CD14-positive monocyte (primary cell): ENCODE measurements at regions not wholly inside any gene's neighbourhood (a gene's known extent, or its start where the extent isn't known, plus 50 kb on each side); places are given as distances from the start of the nearest gene placed in this dataset.

Source experiments
- DNase-seq, 3 donors: peaks; one replicate each; pipeline ENCODE4 v3.0.0-alpha.2; 2011 to 2022
- H2AFZ ChIP-seq: 2 replicates; pipeline ENCODE4 v1.6.0; 2012; ENCODE audit warnings: mild to moderate bottlenecking, low read depth, low read length, inconsistent platforms; ENCODE audit not compliant: insufficient read depth, poor library complexity, severe bottlenecking
- H3K27ac ChIP-seq, 2 donors: 1 replicate in 1 of 2; 2 replicates in 1 of 2; pipeline ENCODE4 v1.5.1; 2012 to 2013; ENCODE audit warnings: low read length in 2 of 2, control low read depth in 1 of 2, inconsistent platforms in 1 of 2, low read depth in 1 of 2, mild to moderate bottlenecking in 1 of 2
- H3K27me3 ChIP-seq, 2 donors: one replicate each; pipeline versions ENCODE4 v1.6.0 to v1.6.1; 2011 to 2013; ENCODE audit warnings: low read length in 2 of 2; ENCODE audit not compliant: control insufficient read depth in 2 of 2, insufficient read depth in 2 of 2
- H3K36me3 ChIP-seq, 2 donors: replicated peaks in 1 of 2; 1 replicate in 1 of 2; 2 replicates in 1 of 2; pipeline versions ENCODE4 v1.5.1 to v1.6.1; 2012 to 2013; ENCODE audit warnings: low read length in 2 of 2, control low read depth in 1 of 2, inconsistent platforms in 1 of 2, mild to moderate bottlenecking in 1 of 2; ENCODE audit not compliant: insufficient read depth in 2 of 2, control insufficient read depth in 1 of 2
- H3K4me1 ChIP-seq, 2 donors: 1 replicate in 1 of 2; 2 replicates in 1 of 2; pipeline versions ENCODE4 v1.5.1 to v1.6.1; 2012 to 2013; ENCODE audit warnings: low read length in 2 of 2, control low read depth in 1 of 2, inconsistent platforms in 1 of 2, mild to moderate bottlenecking in 1 of 2, moderate library complexity in 1 of 2; ENCODE audit not compliant: insufficient read depth in 2 of 2, control insufficient read depth in 1 of 2
- H3K4me2 ChIP-seq: replicated peaks from 2 replicates; pipeline ENCODE3; 2012; ENCODE audit warnings: low read length, moderate library complexity, mild to moderate bottlenecking; ENCODE audit not compliant: poor library complexity, severe bottlenecking; ENCODE audit errors: extremely low read depth
- H3K4me3 ChIP-seq, 3 experiments: fragments of 200-600 bp in 1 of 3; sonication (generic) in 1 of 3; replicated peaks in 1 of 3; 1 replicate in 2 of 3; 2 replicates in 1 of 3; pipeline ENCODE4 v1.5.1; 2011 to 2013; ENCODE audit warnings: low read length in 3 of 3, mild to moderate bottlenecking in 3 of 3, control low read depth in 2 of 3, low read depth in 2 of 3, inconsistent platforms in 1 of 3, moderate library complexity in 1 of 3
- H3K79me2 ChIP-seq: 2 replicates; pipeline ENCODE4 v1.6.0; 2012; ENCODE audit warnings: mild to moderate bottlenecking, control low read depth, inconsistent platforms, low read length, moderate library complexity; ENCODE audit not compliant: insufficient read depth
- H3K9ac ChIP-seq: 2 replicates; pipeline ENCODE4 v1.6.0; 2017; ENCODE audit warnings: low read length, mild to moderate bottlenecking; ENCODE audit not compliant: insufficient read depth, poor library complexity, severe bottlenecking
- H3K9me3 ChIP-seq, 2 donors: replicated peaks in 1 of 2; 1 replicate in 1 of 2; 2 replicates in 1 of 2; pipeline versions ENCODE4 v1.5.1 to v1.6.1; 2012 to 2013; ENCODE audit warnings: low read length in 2 of 2, control low read depth in 1 of 2; ENCODE audit not compliant: control insufficient read depth in 1 of 2, insufficient read depth in 1 of 2
- H4K20me1 ChIP-seq: 2 replicates; pipeline ENCODE4 v1.6.0; 2012; ENCODE audit warnings: mild to moderate bottlenecking, low read length, control low read depth, moderate library complexity; ENCODE audit not compliant: insufficient read depth
- H3K27ac Mint-ChIP-seq, 7 donors: one replicate each; pipeline ENCODE4 v1.8.0; 2020; ENCODE audit warnings: mild to moderate bottlenecking in 7 of 7, mixed read lengths in 7 of 7, moderate library complexity in 6 of 7, inconsistent platforms in 2 of 7
- H3K27me3 Mint-ChIP-seq, 3 donors: one replicate each; pipeline ENCODE4 v1.8.0; 2021 to 2022; ENCODE audit warnings: low read depth in 3 of 3, mild to moderate bottlenecking in 3 of 3, mixed read lengths in 3 of 3, moderate library complexity in 3 of 3, inconsistent platforms in 1 of 3
- H3K36me3 Mint-ChIP-seq, 2 donors: one replicate each; pipeline ENCODE4 v1.8.0; 2020; ENCODE audit warnings: mixed read lengths in 2 of 2, inconsistent platforms in 1 of 2, mild to moderate bottlenecking in 1 of 2
- H3K4me1 Mint-ChIP-seq: one replicate; pipeline ENCODE4 v1.8.0; 2020; ENCODE audit warnings: mild to moderate bottlenecking, mixed read lengths
- H3K4me3 Mint-ChIP-seq, 2 donors: one replicate each; pipeline ENCODE4 v1.8.0; 2020; ENCODE audit warnings: mild to moderate bottlenecking in 2 of 2, mixed read lengths in 2 of 2, moderate library complexity in 1 of 2
- H3K9me3 Mint-ChIP-seq, 7 donors: one replicate each; pipeline ENCODE4 v1.8.0; 2020 to 2022; ENCODE audit warnings: mixed read lengths in 7 of 7, mild to moderate bottlenecking in 6 of 7, moderate library complexity in 6 of 7, inconsistent platforms in 2 of 7
- CTCF ChIP-seq: fragments of 200-600 bp; IDR thresholded peaks from one replicate; pipeline ENCODE4 v1.8.0; 2022; ENCODE audit warnings: antibody characterized with exemption, mild to moderate bottlenecking
- WGBS: methylation state at CpG from one replicate; pipeline ENCODE4 v1.1.5; 2013; ENCODE audit warnings: missing lambda C conversion rate; ENCODE audit not compliant: insufficient coverage; 5-methylcytosine and 5-hydroxymethylcytosine counted together
- intact Hi-C, 2 donors: fragments of 100-400 bp; cut with micrococcal nuclease; formaldehyde crosslinking; loops; one replicate each; pipeline versions ENCODE4 v1.15.0 to v1.15.1; 2023

GRCh38 chr4:170772429-170772828, 682.7 kb upstream of the AADAT start:
- Mint-ChIP-seq H3K4me3 (no peak overlapping the region), H3K27me3 (no peaks in the 10 kb centered on the region), H3K9me3 (peaks cover 0 to 11% (median 5%) of the 10 kb centered on the region in 7 donors), H3K36me3 (no peaks in the 10 kb centered on the region), H3K4me1 (no peaks in the 10 kb centered on the region), H3K27ac (no peak overlapping the region)
- DNase-seq, result no peak
- no peak overlapping the region for H3K4me2 ChIP-seq
- no peaks in the 10 kb centered on the region for H4K20me1 ChIP-seq
- H3K9me3 ChIP-seq, result peaks cover 11 to 18% of the 10 kb centered on the region in 2 donors
- intact Hi-C loops, result no loop called here
- no peak overlapping the region for H3K4me3 ChIP-seq
- no peaks in the 10 kb centered on the region for H3K36me3 ChIP-seq
- WGBS, result 80% methylated on average over 1 of the region's 1 CpG
- TF ChIP-seq CTCF, result no peak
- no peaks in the 10 kb centered on the region for H3K79me2 ChIP-seq
- no peak overlapping the region for H2AFZ ChIP-seq
- no peak overlapping the region for H3K27ac ChIP-seq
- H3K4me1 ChIP-seq, result no peaks in the 10 kb centered on the region
- H3K9ac ChIP-seq, result no peak overlapping the region
- H3K27me3 ChIP-seq, result no peaks in the 10 kb centered on the region

- Histone ChIP-seq H4K20me1 (no peaks in the 10 kb centered on the region), H2AFZ (no peak overlapping the region), H3K4me3 (no peak overlapping the region), H3K36me3 (no peaks in the 10 kb centered on the region), H3K27ac (no peak overlapping the region), H3K27me3 (no peaks in the 10 kb centered on the region), H3K9ac (no peak overlapping the region), H3K79me2 (no peaks in the 10 kb centered on the region), H3K4me2 (no peak overlapping the region), H3K4me1 (no peaks in the 10 kb centered on the region), H3K9me3 (peaks cover 0 to 3% of the 10 kb centered on the region in 2 donors)
- no peak for DNase-seq
- TF ChIP-seq CTCF, result no peak
- H3K4me3 Mint-ChIP-seq, result no peak overlapping the region
- H3K9me3 Mint-ChIP-seq, result peaks cover 0 to 8% (median 0%) of the 10 kb centered on the region in 7 donors
- no peak overlapping the region for H3K27ac Mint-ChIP-seq
- no peaks in the 10 kb centered on the region for H3K27me3 Mint-ChIP-seq
- H3K4me1 Mint-ChIP-seq, result no peaks in the 10 kb centered on the region
- intact Hi-C loops, result no loop called here
- WGBS, result 86% methylated on average over 1 of the region's 2 CpGs
- no peaks in the 10 kb centered on the region for H3K36me3 Mint-ChIP-seq
Observed at GRCh38 chr4:170770664-170771063, 680.9 kb upstream of the AADAT start.
